ENCODE measurements at regions not wholly inside any gene's neighbourhood (a gene's known extent, or its start where the extent isn't known, plus 50 kb on each side); places are given as distances from the start of the nearest gene placed in this dataset.

GRCh38 chr6:112576423-112576822, 229.3 kb downstream of the RFPL4B start:
- TF ChIP-seq CTCF (IDR thresholded peaks at IDR 0.05; ENCODE audit: low read depth, low read length): no peak

GRCh38 chr6:112579601-112580000, 232.5 kb downstream of the RFPL4B start:
- H3K4me3 ChIP-seq (ENCODE audit: low read depth, low read length): no peak overlapping the region
- TF ChIP-seq CTCF (IDR thresholded peaks at IDR 0.05; ENCODE audit: low read depth, low read length): no peak

More at GRCh38 chr6:112576423-112576822, 229.3 kb downstream of the RFPL4B start:
- no peak overlapping the region for H3K4me3 ChIP-seq (ENCODE audit: low read depth, low read length)

GRCh38 chr6:112581015-112581414, 233.9 kb downstream of the RFPL4B start:
- TF ChIP-seq CTCF (IDR thresholded peaks at IDR 0.05; ENCODE audit: low read depth, low read length): no peak
- H3K4me3 ChIP-seq (ENCODE audit: low read depth, low read length): no peak overlapping the region

DNA sequence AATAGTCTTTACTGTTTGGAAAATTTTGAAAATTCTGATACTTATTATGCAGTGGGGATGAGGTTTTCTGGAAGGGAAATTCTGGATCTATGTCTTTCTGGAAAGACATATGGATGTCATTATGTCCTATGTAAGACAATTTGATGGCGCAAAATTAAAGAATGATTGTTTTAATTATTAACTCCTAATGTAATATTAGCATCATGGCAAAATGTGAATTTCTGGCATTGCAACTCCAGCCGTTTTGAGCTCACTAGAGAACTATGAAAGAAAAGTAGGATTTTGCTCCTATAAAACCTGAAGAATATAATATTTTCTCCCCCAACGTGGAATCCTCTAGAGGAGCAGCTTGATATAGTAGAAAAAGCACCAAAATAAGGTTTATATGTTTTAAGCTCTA, 243.2 kb downstream of the RFPL4B start:
- TF ChIP-seq CTCF (IDR thresholded peaks at IDR 0.05; ENCODE audit: low read depth, low read length): no peak
- no peak overlapping the region for H3K4me3 ChIP-seq (ENCODE audit: low read depth, low read length)

GRCh38 chr6:112591329-112591728, 244.2 kb downstream of the RFPL4B start:
- no peak overlapping the region for H3K4me3 ChIP-seq (ENCODE audit: low read depth, low read length)
- TF ChIP-seq CTCF (IDR thresholded peaks at IDR 0.05; ENCODE audit: low read depth, low read length): no peak

DNA sequence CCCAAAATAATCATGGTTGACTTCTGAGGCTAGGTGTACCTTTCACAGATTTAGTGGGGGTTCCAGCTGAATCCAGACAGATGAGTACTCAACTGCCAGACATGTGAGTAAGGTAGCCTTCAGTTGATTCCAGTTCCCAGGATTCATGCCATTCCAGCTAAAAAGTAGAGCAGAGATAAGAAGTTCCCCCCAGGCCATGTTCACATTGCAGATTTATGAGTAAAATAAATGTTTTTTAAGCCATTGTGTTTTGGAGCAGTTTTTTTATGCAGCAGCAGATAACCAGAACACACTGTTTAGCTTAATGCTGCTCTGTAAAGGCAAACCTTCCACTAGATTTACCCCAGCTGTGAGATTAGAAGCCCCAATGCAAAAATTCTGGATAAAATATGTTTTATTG, 245.0 kb downstream of the RFPL4B start:
- no peak for TF ChIP-seq CTCF (IDR thresholded peaks at IDR 0.05; ENCODE audit: low read depth, low read length)
- no peak overlapping the region for H3K4me3 ChIP-seq (ENCODE audit: low read depth, low read length)

- TF ChIP-seq CTCF (IDR thresholded peaks at IDR 0.05; ENCODE audit: low read depth, low read length): no peak
- H3K4me3 ChIP-seq (ENCODE audit: low read depth, low read length): no peak overlapping the region
Observed at GRCh38 chr6:112594886-112595594, 247.9 kb downstream of the RFPL4B start.
